HepG2 (cell line): ENCODE measurements at regions not wholly inside any gene's neighbourhood (a gene's known extent, or its start where the extent isn't known, plus 50 kb on each side); places are given as distances from the start of the nearest gene placed in this dataset.

Source experiments
- ATAC-seq: fragments of 200-7000 bp; cut with Tn5 transposase; 3 replicates; pipeline ENCODE4 v1.9.1; 2020; ENCODE audit warnings: mild to moderate bottlenecking, moderate library complexity
- BruUV-seq: library from RNA; stranded (reverse); fragments of 400-500 nt; replicated peaks from 2 replicates; lab custom pipeline; 2021; lab: Mats Ljungman, UMichigan
- CTCF ChIA-PET: fragments of 300-600 bp; formaldehyde crosslinking; extraction: SDS; loops from one replicate; lab custom pipeline; 2021; ENCODE audit warnings: low total read pairs, inconsistent platforms, low intra/inter-chr PET ratio; lab: Yijun Ruan, JAX
- POLR2A ChIA-PET: fragments of 350-600 bp; sonication (Branson Sonifier 250); formaldehyde crosslinking; loops from one replicate; lab custom pipeline; 2020; ENCODE audit warnings: antibody characterized with exemption, inconsistent platforms; lab: Yijun Ruan, JAX
- DNase-seq: peaks from one replicate; pipeline ENCODE4 v3.0.0-alpha.2; 2015; ENCODE audit warnings: low spot score
- FAIRE-seq: peaks from 3 replicates; lab custom pipeline; 2011; peaks lifted over from hg19 to GRCh38; lab: Jason Lieb, UNC
- H2AFZ ChIP-seq: one replicate; pipeline ENCODE4 v1.6.1; 2011; ENCODE audit warnings: low read length, inconsistent platforms
- H3K27ac ChIP-seq: fragments of 300-600 bp; 3 replicates; pipeline ENCODE4 v1.8.0; 2011; ENCODE audit warnings: mixed run types, mild to moderate bottlenecking, mixed read lengths, low read length, inconsistent platforms; ENCODE audit not compliant: insufficient read depth; ENCODE audit errors: extremely low read length
- H3K27me3 ChIP-seq, 2 experiments: fragments of 200-600 bp in 1 of 2; 2 replicates in 1 of 2; 3 replicates in 1 of 2; pipeline versions ENCODE4 v1.6.0 to v1.8.0; 2011; ENCODE audit warnings: low read length in 2 of 2, mild to moderate bottlenecking in 2 of 2, moderate library complexity in 2 of 2, inconsistent platforms in 1 of 2; ENCODE audit not compliant: insufficient read depth in 2 of 2, control insufficient read depth in 1 of 2
- H3K36me3 ChIP-seq, 2 experiments: fragments of 200-600 bp in 1 of 2; replicated peaks in 1 of 2; 2 replicates in 1 of 2; 3 replicates in 1 of 2; pipeline versions ENCODE4 v1.5.1 to v1.8.0; 2011; ENCODE audit warnings: low read length in 2 of 2, inconsistent platforms in 1 of 2; ENCODE audit not compliant: insufficient read depth in 2 of 2, control insufficient read depth in 1 of 2
- H3K4me1 ChIP-seq: 2 replicates; pipeline ENCODE4 v1.5.1; 2012; ENCODE audit warnings: low read length, inconsistent platforms; ENCODE audit not compliant: insufficient read depth
- H3K4me2 ChIP-seq: 2 replicates; pipeline ENCODE4 v1.6.0; 2011; ENCODE audit warnings: low read depth, low read length, inconsistent platforms
- H3K4me3 ChIP-seq, 3 experiments: fragments of 200-600 bp in 1 of 3; sonication (generic), shearing (Covaris generic) in 1 of 3; replicated peaks in 1 of 3; 2 replicates each; pipeline ENCODE4 v1.5.1; 2011 to 2016; ENCODE audit warnings: low read length in 3 of 3, inconsistent platforms in 2 of 3, low read depth in 2 of 3, mild to moderate bottlenecking in 2 of 3, control low read depth in 1 of 3, mixed read lengths in 1 of 3; ENCODE audit not compliant: insufficient read depth in 1 of 3
- H3K79me2 ChIP-seq: one replicate; pipeline ENCODE4 v1.6.1; 2011; ENCODE audit warnings: low read length, inconsistent platforms; ENCODE audit not compliant: insufficient read depth
- H3K9ac ChIP-seq: 2 replicates; pipeline ENCODE4 v1.6.0; 2011; ENCODE audit warnings: mild to moderate bottlenecking, low read depth, low read length, inconsistent platforms; ENCODE audit not compliant: insufficient read depth
- H3K9me3 ChIP-seq: 2 replicates; pipeline ENCODE4 v1.5.1; 2012; ENCODE audit warnings: mild to moderate bottlenecking, low read length
- H4K20me1 ChIP-seq: 2 replicates; pipeline ENCODE4 v1.6.0; 2011; ENCODE audit warnings: inconsistent platforms, mild to moderate bottlenecking, low read length, moderate library complexity; ENCODE audit not compliant: insufficient read depth
- ADNP ChIP-seq: sonication (generic); formaldehyde crosslinking; IDR thresholded peaks from 2 replicates; pipeline ENCODE4 v1.4.0; 2020; ENCODE audit warnings: missing genetic modification reagents
- AFF4 ChIP-seq: sonication (generic); formaldehyde crosslinking; IDR thresholded peaks from 2 replicates; pipeline ENCODE4 v1.4.0; 2020; ENCODE audit warnings: missing genetic modification reagents
- ETV6 ChIP-seq: sonication (generic); formaldehyde crosslinking; conservative IDR thresholded peaks from 2 replicates; pipeline ENCODE4 v1.4.0; 2020; ENCODE audit warnings: missing genetic modification reagents
- MED1 ChIP-seq: sonication (generic); formaldehyde crosslinking; IDR thresholded peaks from 2 replicates; pipeline ENCODE4 v1.4.0; 2020; ENCODE audit warnings: missing genetic modification reagents
- NR0B2 ChIP-seq: sonication (generic); formaldehyde crosslinking; IDR thresholded peaks from 2 replicates; pipeline ENCODE4 v1.4.0; 2020; ENCODE audit warnings: mild to moderate bottlenecking, missing genetic modification reagents
- TEAD2 ChIP-seq: sonication (generic); formaldehyde crosslinking; IDR thresholded peaks from 2 replicates; pipeline ENCODE4 v1.9.0; 2021; ENCODE audit warnings: missing genetic modification reagents
- ZNF234 ChIP-seq: sonication (generic); formaldehyde crosslinking; conservative IDR thresholded peaks from 2 replicates; pipeline ENCODE4 v1.5.1; 2020; ENCODE audit warnings: mild to moderate bottlenecking, missing genetic modification reagents
- ZNF333 ChIP-seq: sonication (generic); formaldehyde crosslinking; IDR thresholded peaks from 2 replicates; pipeline ENCODE4 v1.4.0; 2020; ENCODE audit warnings: mild to moderate bottlenecking, missing genetic modification reagents, borderline replicate concordance
- WGBS: methylation state at CpG from one replicate; pipeline ENCODE4 v1.1.6; 2017; ENCODE audit warnings: low lambda C conversion rate; 5-methylcytosine and 5-hydroxymethylcytosine counted together
- in situ Hi-C: cut with HindIII; loops from 2 replicates; pipeline ENCODE4 v1.10.0; 2017; ENCODE audit warnings: low pct_unique_long_range_greater_than_20kb; ENCODE audit not compliant: extremely low pct_ligation_motif_present
- intact Hi-C: fragments of 100-400 bp; cut with micrococcal nuclease; formaldehyde crosslinking; loops from one replicate; pipeline ENCODE4 v1.10.0; 2022; ENCODE audit not compliant: unreplicated experiment
- TF ChIP-seq, protein P1 (sequence below): sonication (generic); formaldehyde crosslinking; IDR thresholded peaks from 2 replicates; pipeline ENCODE4 v1.5.0; 2020; ENCODE audit warnings: missing genetic modification reagents, mild to moderate bottlenecking, borderline replicate concordance

GRCh38 chr6:68189217-68189815, 445.8 kb upstream of the ADGRB3 start (continued):
- TF ChIP-seq NR0B2 (CRISPR knock-in tag) (no peak), MED1 (no peak)

GRCh38 chr6:68186870-68187269, 448.2 kb upstream of the ADGRB3 start:
- no peak for DNase-seq
- FAIRE-seq = no peak
- TF ChIP-seq ZNF333 (CRISPR knock-in tag) (no peak), ETV6 (CRISPR knock-in tag) (no peak), AFF4 (no peak), ADNP (CRISPR knock-in tag) (no peak), TEAD2 (CRISPR knock-in tag) (no peak), ZNF234 (CRISPR knock-in tag) (no peak)
- TF ChIP-seq, protein P1, sequence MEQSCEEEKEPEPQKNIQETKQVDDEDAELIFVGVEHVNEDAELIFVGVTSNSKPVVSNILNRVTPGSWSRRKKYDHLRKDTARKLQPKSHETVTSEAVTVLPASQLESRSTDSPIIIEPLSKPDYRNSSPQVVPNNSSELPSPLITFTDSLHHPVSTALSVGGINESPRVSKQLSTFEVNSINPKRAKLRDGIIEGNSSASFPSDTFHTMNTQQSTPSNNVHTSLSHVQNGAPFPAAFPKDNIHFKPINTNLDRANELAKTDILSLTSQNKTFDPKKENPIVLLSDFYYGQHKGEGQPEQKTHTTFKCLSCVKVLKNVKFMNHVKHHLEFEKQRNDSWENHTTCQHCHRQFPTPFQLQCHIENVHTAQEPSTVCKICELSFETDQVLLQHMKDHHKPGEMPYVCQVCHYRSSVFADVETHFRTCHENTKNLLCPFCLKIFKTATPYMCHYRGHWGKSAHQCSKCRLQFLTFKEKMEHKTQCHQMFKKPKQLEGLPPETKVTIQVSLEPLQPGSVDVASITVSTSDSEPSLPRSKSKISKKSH (CRISPR knock-in tag) = no peak
- in situ Hi-C loops = no loop called here
- Histone ChIP-seq H3K79me2 (no peaks in the 10 kb centered on the region), H3K9me3 (no peaks in the 10 kb centered on the region), H3K4me2 (no peak overlapping the region), H3K4me1 (no peaks in the 10 kb centered on the region), H3K27ac (no peak overlapping the region), H4K20me1 (no peaks in the 10 kb centered on the region), H3K9ac (no peak overlapping the region), H3K36me3 (no peaks in the 10 kb centered on the region), H3K27me3 (no peaks in the 10 kb centered on the region), H3K4me3 (no peak overlapping the region), H2AFZ (no peak overlapping the region)
- no peak for ATAC-seq
- BruUV-seq = no TSS peak
- 0% methylated on average over 2 of the region's 2 CpGs for WGBS
- intact Hi-C loops = no loop called here
- ChIA-PET CTCF (no interaction called here), POLR2A (no interaction called here)
